Hepatocyte (in vitro differentiated cells): ENCODE measurements at regions not wholly inside any gene's neighbourhood (a gene's known extent, or its start where the extent isn't known, plus 50 kb on each side); places are given as distances from the start of the nearest gene placed in this dataset.

Experiments
- EZH2 ChIP-seq: fragments of 200-600 bp; sonication (generic); IDR thresholded peaks from 2 replicates; pipeline ENCODE4 v1.6.1; 2016; ENCODE audit warnings: antibody characterized with exemption, mild to moderate bottlenecking, borderline replicate concordance
- EZH2phosphoT487 ChIP-seq: fragments of 200-600 bp; sonication (generic); IDR thresholded peaks from one replicate; pipeline ENCODE4 v1.6.1; 2018; ENCODE audit warnings: antibody characterized with exemption, mild to moderate bottlenecking, low read depth, moderate library complexity; ENCODE audit not compliant: unreplicated experiment, severe bottlenecking
- TF ChIP-seq, protein P1 (sequence below): fragments of 200-600 bp; sonication (generic); IDR thresholded peaks from 2 replicates; pipeline ENCODE4 v1.5.1; 2016; ENCODE audit warnings: antibody characterized with exemption, mild to moderate bottlenecking; ENCODE audit not compliant: poor library complexity

DNA sequence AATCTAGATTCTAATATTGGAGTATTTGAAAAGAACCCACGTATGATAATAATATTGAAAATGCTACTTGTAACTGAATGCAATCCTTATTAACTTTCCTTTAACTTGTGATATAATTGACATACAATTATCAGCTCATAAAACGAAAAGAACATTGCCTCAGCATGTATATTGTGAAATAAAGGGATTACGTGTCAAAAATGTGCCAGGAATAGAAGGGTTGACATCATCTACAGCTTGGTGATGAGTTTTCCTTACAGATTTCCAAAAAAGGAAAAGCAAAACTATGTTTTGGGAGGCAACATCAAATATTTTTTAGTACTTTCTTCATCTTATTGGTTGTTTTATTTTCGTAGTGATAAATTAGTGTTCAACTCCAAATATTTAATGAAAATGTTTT lies 266.0 kb upstream of the PTGER4 start:
- TF ChIP-seq, protein P1, sequence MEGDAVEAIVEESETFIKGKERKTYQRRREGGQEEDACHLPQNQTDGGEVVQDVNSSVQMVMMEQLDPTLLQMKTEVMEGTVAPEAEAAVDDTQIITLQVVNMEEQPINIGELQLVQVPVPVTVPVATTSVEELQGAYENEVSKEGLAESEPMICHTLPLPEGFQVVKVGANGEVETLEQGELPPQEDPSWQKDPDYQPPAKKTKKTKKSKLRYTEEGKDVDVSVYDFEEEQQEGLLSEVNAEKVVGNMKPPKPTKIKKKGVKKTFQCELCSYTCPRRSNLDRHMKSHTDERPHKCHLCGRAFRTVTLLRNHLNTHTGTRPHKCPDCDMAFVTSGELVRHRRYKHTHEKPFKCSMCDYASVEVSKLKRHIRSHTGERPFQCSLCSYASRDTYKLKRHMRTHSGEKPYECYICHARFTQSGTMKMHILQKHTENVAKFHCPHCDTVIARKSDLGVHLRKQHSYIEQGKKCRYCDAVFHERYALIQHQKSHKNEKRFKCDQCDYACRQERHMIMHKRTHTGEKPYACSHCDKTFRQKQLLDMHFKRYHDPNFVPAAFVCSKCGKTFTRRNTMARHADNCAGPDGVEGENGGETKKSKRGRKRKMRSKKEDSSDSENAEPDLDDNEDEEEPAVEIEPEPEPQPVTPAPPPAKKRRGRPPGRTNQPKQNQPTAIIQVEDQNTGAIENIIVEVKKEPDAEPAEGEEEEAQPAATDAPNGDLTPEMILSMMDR, result no peak
- TF ChIP-seq EZH2 (no peak), EZH2phosphoT487 (no peak)
